SU-DHL-6 (cell line): ENCODE measurements at regions not wholly inside any gene's neighbourhood (a gene's known extent, or its start where the extent isn't known, plus 50 kb on each side); places are given as distances from the start of the nearest gene placed in this dataset.

Experiments
- H2AFZ ChIP-seq: fragments of 200-600 bp; sonication (generic); 2 replicates; pipeline ENCODE4 v1.6.1; 2014; ENCODE audit warnings: low read depth, mild to moderate bottlenecking, moderate library complexity, mixed read lengths, antibody characterized with exemption, low read length; ENCODE audit not compliant: severe bottlenecking
- H3F3A ChIP-seq: fragments of 200-600 bp; shearing (Covaris generic); 2 replicates; pipeline ENCODE4 v1.6.0; 2016; ENCODE audit warnings: antibody characterized with exemption, mild to moderate bottlenecking; ENCODE audit not compliant: insufficient read depth
- H3K27ac ChIP-seq: fragments of 200-600 bp; sonication (generic); 2 replicates; pipeline ENCODE4 v1.5.1; 2016; ENCODE audit warnings: low read depth, mild to moderate bottlenecking, low read length, moderate library complexity, mixed read lengths
- H3K27me3 ChIP-seq: fragments of 200-600 bp; sonication (generic), shearing (Covaris generic); 2 replicates; pipeline ENCODE4 v1.6.0; 2014; ENCODE audit warnings: mild to moderate bottlenecking, low read length
- H3K36me3 ChIP-seq: fragments of 200-600 bp; sonication (generic); 2 replicates; pipeline ENCODE4 v1.6.1; 2014; ENCODE audit warnings: mild to moderate bottlenecking, low read length, mixed read lengths
- H3K4me2 ChIP-seq: fragments of 300-600, 200-600 bp; shearing (Covaris generic), sonication (generic); 2 replicates; pipeline ENCODE4 v1.6.0; 2014; ENCODE audit warnings: low read length, low read depth, mild to moderate bottlenecking; ENCODE audit not compliant: poor library complexity, severe bottlenecking
- H3K4me3 ChIP-seq: fragments of 200-600 bp; sonication (generic); 2 replicates; pipeline ENCODE4 v1.5.1; 2014; ENCODE audit warnings: antibody characterized with exemption, low read length, mild to moderate bottlenecking, mixed read lengths; ENCODE audit not compliant: insufficient read depth, poor library complexity, severe bottlenecking
- H3K79me2 ChIP-seq: fragments of 200-600 bp; sonication (generic); 2 replicates; pipeline ENCODE4 v1.6.1; 2014; ENCODE audit warnings: mild to moderate bottlenecking, low read length, moderate library complexity; ENCODE audit not compliant: insufficient read depth
- H3K9ac ChIP-seq: fragments of 200-600 bp; sonication (generic); 2 replicates; pipeline ENCODE4 v1.7.0; 2014; ENCODE audit warnings: mild to moderate bottlenecking, low read length
- H3K9me2 ChIP-seq: fragments of 200-600 bp; sonication (generic); replicated peaks from 2 replicates; pipeline ENCODE4 v1.6.1; 2014; ENCODE audit warnings: low read length; ENCODE audit not compliant: insufficient read depth
- H3K9me3 ChIP-seq: fragments of 200-600 bp; sonication (generic); 2 replicates; pipeline ENCODE4 v1.6.1; 2014; ENCODE audit warnings: low read length, mixed read lengths; ENCODE audit not compliant: insufficient read depth
- H4K20me1 ChIP-seq: fragments of 200-600 bp; sonication (generic); 2 replicates; pipeline ENCODE4 v1.6.1; 2014; ENCODE audit warnings: low read depth, mild to moderate bottlenecking, antibody characterized with exemption, low read length, moderate library complexity, mixed read lengths
- EZH2phosphoT487 ChIP-seq: fragments of 200-600 bp; sonication (generic), shearing (Covaris generic); conservative IDR thresholded peaks from 2 replicates; pipeline ENCODE4 v1.6.1; 2018; ENCODE audit warnings: mild to moderate bottlenecking, antibody characterized with exemption, low read length, moderate library complexity, mixed read lengths
- TF ChIP-seq, protein P1 (sequence below): fragments of 200-600 bp; sonication (generic); IDR thresholded peaks from one replicate; pipeline ENCODE4 v1.5.1; 2017; ENCODE audit warnings: antibody characterized with exemption, mild to moderate bottlenecking, low read length, moderate library complexity; ENCODE audit not compliant: insufficient read depth, poor library complexity, severe bottlenecking

DNA sequence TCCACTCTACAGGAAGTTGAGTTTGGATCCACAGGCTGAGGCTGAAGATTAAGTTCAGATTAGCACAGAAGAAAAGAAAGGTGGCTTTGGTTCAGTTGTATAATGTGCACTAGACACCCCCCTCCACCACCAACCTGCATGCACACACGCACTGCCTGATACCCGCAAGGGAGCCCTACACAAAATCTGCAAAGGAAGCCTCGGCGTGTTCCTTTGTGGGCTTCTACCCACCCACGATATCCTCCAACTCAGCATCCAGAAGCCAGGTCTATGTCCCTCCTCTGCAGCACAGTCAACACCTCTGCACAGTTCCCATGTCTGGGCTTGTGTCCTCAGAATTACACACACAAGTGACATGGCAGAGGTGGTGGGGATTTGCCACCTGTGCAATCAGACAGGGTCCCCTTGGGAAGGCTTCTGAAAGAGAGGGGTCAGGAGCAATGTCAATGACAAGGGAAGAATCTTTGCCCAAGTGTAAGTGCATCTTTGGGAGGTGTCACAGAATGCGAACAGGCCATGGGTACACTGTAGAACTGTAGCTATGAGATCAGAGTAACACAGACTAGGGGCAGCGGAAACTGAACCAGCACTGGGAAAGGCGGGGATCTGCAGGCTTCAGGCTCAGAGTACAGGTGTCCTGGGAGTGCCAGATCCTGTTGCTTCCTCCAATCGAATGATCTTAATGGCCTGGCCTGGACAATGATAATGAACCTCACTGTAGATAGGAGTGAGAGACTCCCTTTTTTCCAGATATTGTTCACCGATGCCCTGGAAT is 148.6 kb upstream of the ETV3 start:
- no peaks in the 10 kb centered on the region for H3F3A ChIP-seq

DNA sequence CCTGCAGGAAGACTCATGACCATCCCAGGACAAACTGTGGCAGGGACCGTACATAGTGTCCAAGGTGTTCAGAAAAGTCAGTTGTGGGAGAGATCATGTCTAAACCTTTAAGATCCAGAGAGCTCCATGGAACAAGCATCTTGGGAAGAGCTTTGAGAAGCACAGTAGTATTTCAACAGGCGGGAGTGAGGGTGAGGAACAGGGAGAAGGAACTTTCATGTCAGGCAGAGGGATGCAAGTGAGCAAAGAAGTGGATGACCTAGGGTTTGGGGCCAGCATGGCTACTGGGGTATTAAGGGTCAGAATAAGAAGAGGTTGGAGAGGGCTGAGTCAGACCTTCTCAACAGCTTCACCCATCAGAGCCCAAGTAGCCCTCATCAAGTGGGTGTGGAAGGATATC is 147.9 kb upstream of the ETV3 start:
- Histone ChIP-seq H3K9me3 (no peaks in the 10 kb centered on the region), H3K4me3 (no peak overlapping the region), H3K36me3 (no peaks in the 10 kb centered on the region), H3K9me2 (no peaks in the 10 kb centered on the region), H2AFZ (no peak overlapping the region), H3F3A (no peaks in the 10 kb centered on the region), H3K4me2 (no peak overlapping the region), H3K9ac (no peak overlapping the region), H3K79me2 (no peaks in the 10 kb centered on the region), H3K27ac (no peak overlapping the region), H4K20me1 (no peaks in the 10 kb centered on the region), H3K27me3 (no peaks in the 10 kb centered on the region)
- TF ChIP-seq, protein P1, sequence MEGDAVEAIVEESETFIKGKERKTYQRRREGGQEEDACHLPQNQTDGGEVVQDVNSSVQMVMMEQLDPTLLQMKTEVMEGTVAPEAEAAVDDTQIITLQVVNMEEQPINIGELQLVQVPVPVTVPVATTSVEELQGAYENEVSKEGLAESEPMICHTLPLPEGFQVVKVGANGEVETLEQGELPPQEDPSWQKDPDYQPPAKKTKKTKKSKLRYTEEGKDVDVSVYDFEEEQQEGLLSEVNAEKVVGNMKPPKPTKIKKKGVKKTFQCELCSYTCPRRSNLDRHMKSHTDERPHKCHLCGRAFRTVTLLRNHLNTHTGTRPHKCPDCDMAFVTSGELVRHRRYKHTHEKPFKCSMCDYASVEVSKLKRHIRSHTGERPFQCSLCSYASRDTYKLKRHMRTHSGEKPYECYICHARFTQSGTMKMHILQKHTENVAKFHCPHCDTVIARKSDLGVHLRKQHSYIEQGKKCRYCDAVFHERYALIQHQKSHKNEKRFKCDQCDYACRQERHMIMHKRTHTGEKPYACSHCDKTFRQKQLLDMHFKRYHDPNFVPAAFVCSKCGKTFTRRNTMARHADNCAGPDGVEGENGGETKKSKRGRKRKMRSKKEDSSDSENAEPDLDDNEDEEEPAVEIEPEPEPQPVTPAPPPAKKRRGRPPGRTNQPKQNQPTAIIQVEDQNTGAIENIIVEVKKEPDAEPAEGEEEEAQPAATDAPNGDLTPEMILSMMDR, result no peak
- TF ChIP-seq EZH2phosphoT487, result no peak

More for the DNA sequence above, 148.6 kb upstream of the ETV3 start:
- H2AFZ ChIP-seq, result no peak overlapping the region
- H3K9ac ChIP-seq, result no peak overlapping the region
- H3K9me2 ChIP-seq, result no peaks in the 10 kb centered on the region
- H3K36me3 ChIP-seq, result no peaks in the 10 kb centered on the region
- no peaks in the 10 kb centered on the region for H3K9me3 ChIP-seq
- TF ChIP-seq, protein P1, result no peak
- TF ChIP-seq EZH2phosphoT487, result no peak
- H3K4me2 ChIP-seq, result no peak overlapping the region
- no peaks in the 10 kb centered on the region for H3K27me3 ChIP-seq
- H3K4me3 ChIP-seq, result no peak overlapping the region
- H3K79me2 ChIP-seq, result no peaks in the 10 kb centered on the region
- no peak overlapping the region for H3K27ac ChIP-seq
- H4K20me1 ChIP-seq, result no peaks in the 10 kb centered on the region

- Histone ChIP-seq H3K4me3 (no peak overlapping the region), H3K79me2 (no peaks in the 10 kb centered on the region), H3K9me2 (no peaks in the 10 kb centered on the region), H3K27me3 (no peaks in the 10 kb centered on the region), H2AFZ (no peak overlapping the region), H3F3A (no peaks in the 10 kb centered on the region), H3K4me2 (no peak overlapping the region), H3K9ac (no peak overlapping the region), H3K27ac (no peak overlapping the region), H3K36me3 (no peaks in the 10 kb centered on the region), H4K20me1 (no peaks in the 10 kb centered on the region), H3K9me3 (no peaks in the 10 kb centered on the region)
- TF ChIP-seq, protein P1, result no peak
- TF ChIP-seq EZH2phosphoT487, result no peak
Measured at GRCh38 chr1:157284451-157284850, 146.3 kb upstream of the ETV3 start.
